SKM-1 treated with dmso at 0.1 percent for 144 hours (cell line): ENCODE measurements at regions not wholly inside any gene's neighbourhood (a gene's known extent, or its start where the extent isn't known, plus 50 kb on each side); places are given as distances from the start of the nearest gene placed in this dataset.
"Not testable (repeated sequence)": the region's sequence is repeated elsewhere in the genome, so short reads cannot be mapped to it uniquely, and the experiment has no call there.

ENCODE experiments used
- DNase-seq: peaks from one replicate; lab custom pipeline; 2025; ENCODE audit not compliant: unreplicated experiment; lab: John Stamatoyannopoulos, UW

- no peak for DNase-seq
Observed at GRCh38 chr12:61161961-61162360, 1098.2 kb upstream of the USP15 start.

DNA sequence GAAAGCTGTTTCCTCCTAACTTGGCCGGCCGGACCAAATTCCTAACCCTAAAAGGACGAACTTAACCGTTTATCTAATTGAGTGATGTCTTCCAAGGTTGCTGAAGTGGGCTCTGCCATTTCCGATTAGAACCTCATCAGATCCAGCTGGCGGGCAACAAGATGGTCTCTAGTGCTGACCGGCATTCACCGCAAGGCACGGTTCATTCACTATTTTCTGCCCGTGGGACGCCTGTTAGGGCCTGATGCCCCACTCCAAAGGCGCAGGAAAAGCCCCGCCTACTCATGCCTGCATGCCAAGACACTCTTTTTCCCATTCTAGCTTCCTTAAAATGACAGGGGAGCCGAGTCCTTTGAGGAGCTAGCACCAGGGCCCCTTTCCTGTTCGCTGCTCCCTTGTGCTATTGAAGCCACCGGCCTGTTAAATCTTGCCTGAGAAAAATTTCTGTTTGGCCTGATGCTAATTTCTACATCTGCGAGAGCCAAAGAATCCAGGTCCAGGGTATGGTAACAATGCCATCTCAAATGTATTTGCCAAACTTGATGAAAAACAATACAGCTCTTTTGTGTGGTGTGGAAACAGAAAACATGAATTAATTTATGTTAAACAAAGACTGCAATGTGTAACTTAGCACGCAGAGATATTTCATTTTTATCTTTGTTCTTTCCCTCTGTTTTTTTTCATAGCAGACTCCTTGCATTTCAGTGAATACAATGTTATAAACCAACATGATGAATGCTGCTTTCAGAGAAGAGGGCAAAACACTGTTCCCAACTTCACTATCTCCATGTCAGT, 1071.2 kb upstream of the USP15 start:
- DNase-seq: no peak

GRCh38 chr12:61213646-61214045, 1046.6 kb upstream of the USP15 start:
- no peak for DNase-seq

DNA sequence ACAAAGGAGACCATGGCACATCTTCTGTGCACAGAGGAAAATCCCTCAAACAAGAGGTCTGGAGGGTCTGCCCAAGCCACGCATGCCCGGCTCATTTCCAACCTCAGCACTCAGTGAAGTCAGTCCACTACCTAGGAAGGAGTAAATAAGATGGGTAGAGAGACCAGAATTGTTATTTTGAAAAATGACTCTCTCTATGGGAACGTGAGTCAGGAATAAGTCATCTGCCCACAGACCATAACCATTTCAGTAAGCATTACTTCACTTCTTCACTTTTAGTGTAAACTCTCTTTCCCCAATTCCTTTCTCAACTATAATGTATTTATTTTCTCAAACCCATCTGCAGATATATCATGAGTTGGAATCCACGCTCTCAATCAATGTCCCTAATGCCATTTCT, 1039.9 kb upstream of the USP15 start:
- no peak for DNase-seq

- DNase-seq: no peak
Observed at GRCh38 chr12:61232040-61232439, 1028.2 kb upstream of the USP15 start.

DNA sequence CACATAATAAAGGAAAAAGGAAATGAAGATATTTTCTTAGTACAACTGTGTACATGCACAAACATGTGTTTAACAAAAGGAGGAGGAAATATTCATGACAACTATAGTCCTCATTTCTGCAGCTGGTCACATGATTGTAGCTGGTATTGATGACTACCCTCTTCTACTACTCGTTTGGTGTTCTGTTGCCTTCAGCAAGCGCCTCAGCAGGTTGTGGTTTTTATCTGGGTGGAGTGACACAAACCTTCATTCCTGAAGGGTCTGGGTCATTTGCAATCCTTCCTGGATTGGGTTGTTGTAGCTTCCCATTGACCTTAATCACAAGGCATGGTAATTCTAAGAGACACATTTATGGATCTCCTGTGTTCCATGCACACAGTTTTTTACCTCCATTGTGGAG, 1009.9 kb upstream of the USP15 start:
- DNase-seq: no peak

GRCh38 chr12:61251076-61251475, 1009.1 kb upstream of the USP15 start:
- DNase-seq: no peak

- no peak for DNase-seq
Observed at GRCh38 chr12:61254225-61254624, 1006.0 kb upstream of the USP15 start.

DNA sequence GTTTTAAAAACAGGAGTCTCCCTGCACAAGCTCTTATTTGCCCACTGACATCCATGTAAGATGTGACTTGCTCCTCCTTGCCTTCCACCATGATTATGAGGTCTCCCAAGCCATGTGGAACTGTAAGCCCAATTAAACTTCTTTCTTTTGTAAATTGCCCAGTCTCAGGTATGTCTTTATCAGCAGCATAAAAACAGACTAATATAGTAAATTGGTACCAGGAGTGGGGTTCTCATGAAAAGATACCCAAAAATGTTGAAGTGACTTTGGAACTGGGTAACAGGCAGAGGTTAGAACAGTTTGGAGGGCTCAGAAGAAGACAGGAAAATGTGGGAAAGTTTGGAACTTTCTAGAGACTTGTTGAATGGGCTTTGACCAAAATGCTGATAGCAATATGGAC, 995.9 kb upstream of the USP15 start:
- not testable (repeated sequence) for DNase-seq

DNA sequence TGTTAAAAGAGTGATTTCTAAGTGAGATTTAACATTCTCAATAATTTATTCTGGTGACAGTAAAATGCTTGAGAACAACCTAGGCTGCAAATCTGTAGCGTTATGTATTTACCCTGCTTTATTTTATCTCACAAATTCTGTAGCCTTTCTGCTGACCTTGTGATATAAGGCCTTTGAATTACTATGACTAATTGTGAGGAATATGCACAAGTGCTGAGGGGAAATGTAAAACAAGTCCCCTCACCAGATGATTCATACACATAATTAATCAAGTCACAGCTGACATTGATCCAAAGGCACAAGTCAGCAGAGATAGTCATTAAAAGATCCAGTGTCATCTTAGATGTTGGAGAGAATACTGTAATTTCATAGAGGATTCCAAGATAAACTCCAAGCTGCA, 992.7 kb upstream of the USP15 start:
- DNase-seq: no peak

GRCh38 chr12:61272441-61272840, 987.8 kb upstream of the USP15 start:
- no peak for DNase-seq

GRCh38 chr12:61282790-61283575, 977.2 kb upstream of the USP15 start:
- DNase-seq: no peak

DNA sequence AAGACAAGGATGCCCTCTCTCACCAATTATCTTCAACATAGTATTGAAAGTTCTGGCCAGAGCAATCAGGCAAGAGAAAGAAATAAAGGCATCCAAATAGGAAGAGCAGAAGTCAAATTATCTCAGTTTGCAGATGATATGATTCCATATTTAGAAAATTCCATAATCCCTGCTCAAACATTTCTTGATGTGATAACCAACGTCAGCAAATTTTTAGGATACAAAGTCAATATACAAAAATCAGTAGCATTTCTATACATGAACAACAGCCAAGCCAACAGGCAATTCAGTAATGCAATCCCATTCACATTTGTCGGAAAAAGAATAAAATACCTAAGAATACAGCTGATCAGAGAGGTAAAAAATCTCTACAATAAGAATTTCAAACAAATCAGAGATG, 969.7 kb upstream of the USP15 start:
- no peak for DNase-seq

DNA sequence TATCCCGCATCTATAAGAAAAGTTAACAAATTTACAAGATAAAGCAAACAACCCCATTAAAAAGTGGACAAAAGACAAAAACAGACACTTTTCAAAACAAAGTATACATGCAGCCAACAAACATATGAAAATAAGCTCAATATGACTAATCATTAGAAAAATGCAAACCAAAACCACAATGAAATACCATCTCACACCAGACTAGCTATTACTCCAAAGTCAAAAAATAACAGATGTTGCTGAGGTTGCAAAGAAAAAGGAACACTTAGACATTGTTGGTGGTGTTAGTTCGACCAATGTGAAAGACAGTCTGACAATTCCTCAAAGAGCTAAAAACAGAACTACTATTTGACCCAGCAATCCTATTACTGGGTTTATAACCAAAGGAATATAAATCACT, 968.6 kb upstream of the USP15 start:
- DNase-seq: no peak

- not testable (repeated sequence) for DNase-seq
Observed at GRCh38 chr12:61294011-61294410, 966.2 kb upstream of the USP15 start.

GRCh38 chr12:61301817-61302216, 958.4 kb upstream of the USP15 start:
- no peak for DNase-seq

DNA sequence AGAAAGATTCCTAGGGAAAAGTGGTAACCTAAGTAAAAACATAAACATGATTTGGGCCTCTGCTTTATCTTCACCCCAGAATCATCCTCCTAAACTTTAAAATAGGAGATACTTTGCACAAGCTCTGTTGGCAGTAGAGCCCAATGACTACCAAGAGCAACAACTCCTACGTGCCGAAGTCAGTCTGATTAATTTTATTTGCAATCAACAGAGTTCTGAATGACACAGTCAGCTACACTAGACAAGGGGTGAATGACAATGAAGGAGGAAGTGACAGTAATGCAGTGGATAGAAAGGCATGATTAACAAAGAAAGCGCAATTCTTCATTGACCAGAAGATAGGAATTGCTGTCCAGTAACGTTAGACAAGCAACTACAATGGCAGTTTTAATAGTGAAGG, 957.9 kb upstream of the USP15 start:
- no peak for DNase-seq

DNA sequence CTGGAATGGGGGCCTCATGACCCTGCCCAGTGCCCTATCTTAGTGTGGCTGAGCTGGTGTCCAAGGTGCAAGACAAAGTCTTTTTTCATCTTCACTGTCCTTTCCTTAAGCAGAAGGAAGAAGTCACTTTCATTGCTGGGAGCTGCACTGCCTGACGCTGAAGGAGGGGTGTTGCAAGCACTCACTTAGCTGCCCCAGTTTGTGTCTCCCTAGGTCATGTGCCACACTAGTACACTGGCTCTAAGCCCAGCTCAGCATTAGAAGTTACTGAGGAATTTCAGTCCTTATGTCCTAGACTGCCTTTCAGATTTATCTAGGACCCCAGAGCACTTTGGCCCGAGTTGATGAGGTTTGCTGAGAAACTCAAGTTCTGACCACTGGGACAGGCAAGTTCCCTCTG, 952.0 kb upstream of the USP15 start:
- no peak for DNase-seq

DNA sequence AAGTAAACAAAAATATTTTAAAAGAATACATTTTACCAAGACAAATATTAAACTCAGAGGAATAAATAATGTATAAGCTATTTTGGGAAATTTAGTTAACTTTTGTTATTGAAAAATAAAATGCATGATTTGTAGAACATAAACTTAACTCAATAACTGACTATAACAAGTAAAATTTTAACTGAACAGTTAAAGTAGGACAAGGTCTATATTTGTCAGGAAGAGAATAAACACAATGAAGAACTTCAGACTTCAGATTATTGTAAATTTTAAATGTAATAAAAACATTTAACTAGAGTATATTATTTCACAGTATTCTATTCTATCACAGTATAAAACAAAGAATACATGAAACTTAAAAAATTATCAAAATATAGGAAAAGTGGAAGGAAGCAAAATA, 948.8 kb upstream of the USP15 start:
- no peak for DNase-seq

DNA sequence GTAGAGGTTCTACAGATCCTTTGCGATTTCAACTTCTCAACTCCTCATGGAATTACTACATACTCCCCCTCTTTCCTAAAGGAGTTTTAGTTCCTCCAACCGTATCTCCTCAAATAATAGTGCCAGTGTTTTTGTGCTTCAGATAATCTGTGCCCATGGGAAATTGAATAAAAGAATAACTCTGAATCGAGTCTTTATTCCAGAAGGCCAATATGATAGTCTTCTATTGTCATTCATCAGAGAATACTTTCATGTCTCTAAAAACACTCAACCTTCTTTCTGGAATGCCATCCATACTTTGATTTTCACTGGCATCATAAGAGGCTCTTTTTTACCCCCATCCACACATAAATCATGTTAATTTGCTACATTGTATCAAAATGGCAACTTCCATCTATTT, 911.3 kb upstream of the USP15 start:
- no peak for DNase-seq

DNA sequence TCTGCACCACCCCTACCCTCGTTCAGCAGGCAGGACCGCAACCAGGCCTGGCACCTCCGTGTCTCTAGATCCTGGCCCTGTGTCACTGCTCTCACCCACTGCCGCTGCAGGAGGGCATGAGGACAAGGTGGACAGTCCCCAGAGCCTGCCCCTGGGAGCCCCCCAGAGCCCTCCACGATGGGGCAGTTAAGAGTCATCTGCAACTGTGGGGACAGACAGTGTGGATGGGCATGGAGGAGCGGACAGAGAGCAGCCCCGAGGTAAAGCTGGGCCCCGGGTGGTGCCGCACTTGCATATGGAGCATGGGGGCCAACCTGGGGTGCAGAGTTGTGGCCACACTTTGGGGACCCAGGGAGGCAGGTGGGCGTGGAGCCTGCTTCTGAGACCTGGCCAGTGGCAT, 905.1 kb upstream of the USP15 start:
- no peak for DNase-seq

- DNase-seq: no peak
Observed at GRCh38 chr12:61356485-61356884, 903.7 kb upstream of the USP15 start.

GRCh38 chr12:61357496-61357895, 902.7 kb upstream of the USP15 start:
- no peak for DNase-seq
